SK-N-MC (cell line): ENCODE measurements at regions not wholly inside any gene's neighbourhood (a gene's known extent, or its start where the extent isn't known, plus 50 kb on each side); places are given as distances from the start of the nearest gene placed in this dataset.

Experiments used
- DNase-seq: peaks from one replicate; pipeline ENCODE4 v3.0.0-alpha.2; 2011; ENCODE audit warnings: low read depth, low spot score
- H3K27ac ChIP-seq: fragments of 200-600 bp; sonication (generic); 2 replicates; pipeline ENCODE4 v1.5.1; 2016; ENCODE audit warnings: mixed run types
- H3K36me3 ChIP-seq: fragments of 200-600 bp; sonication (generic); 2 replicates; pipeline ENCODE4 v1.6.1; 2017; ENCODE audit warnings: antibody characterized with exemption, low read length, mixed read lengths; ENCODE audit not compliant: insufficient read depth
- H3K4me3 ChIP-seq: fragments of 200-600 bp; sonication (generic); 2 replicates; pipeline ENCODE4 v1.5.1; 2016
- H3K9ac ChIP-seq: fragments of 200-600 bp; sonication (generic); 2 replicates; pipeline ENCODE4 v1.8.0; 2017; ENCODE audit warnings: mixed run types, mixed read lengths; ENCODE audit not compliant: insufficient read length
- H3K9me3 ChIP-seq: fragments of 200-600 bp; sonication (generic); 2 replicates; pipeline ENCODE4 v1.6.1; 2017; ENCODE audit warnings: low read depth, mild to moderate bottlenecking, antibody characterized with exemption, low read length, moderate library complexity, mixed read lengths
- EZH2 ChIP-seq: fragments of 200-600 bp; sonication (generic); IDR thresholded peaks from one replicate; pipeline ENCODE4 v1.6.1; 2017; ENCODE audit warnings: antibody characterized with exemption
- FOXP2 ChIP-seq: optimal IDR thresholded peaks from 2 replicates; pipeline ENCODE3; 2011; ENCODE audit warnings: mild to moderate bottlenecking, moderate library complexity; ENCODE audit not compliant: insufficient read depth; ENCODE audit errors: extremely low read length, control extremely low read depth
- POLR2AphosphoS5 ChIP-seq: IDR thresholded peaks from 2 replicates; pipeline ENCODE4 v1.6.1; 2012; ENCODE audit warnings: mild to moderate bottlenecking, low read depth, low read length, borderline replicate concordance

- DNase-seq: no peak
- Histone ChIP-seq H3K27ac (no peak overlapping the region), H3K9me3 (no peaks in the 10 kb centered on the region; the same call in 1 of the 2 replicates), H3K4me3 (no peak overlapping the region), H3K36me3 (no peaks in the 10 kb centered on the region), H3K9ac (no peak overlapping the region)
- no peak for TF ChIP-seq FOXP2
These were observed 421.5 kb downstream of the PTPRU start for GRCh38 chr1:29657816-29658215.

GRCh38 chr1:29655945-29656850 is 419.9 kb downstream of the PTPRU start:
- Histone ChIP-seq H3K9me3 (no peaks in the 10 kb centered on the region; the same call in 1 of the 2 replicates), H3K36me3 (no peaks in the 10 kb centered on the region), H3K4me3 (no peak overlapping the region), H3K9ac (no peak overlapping the region), H3K27ac (no peak overlapping the region)
- no peak for DNase-seq
- TF ChIP-seq FOXP2 (no peak), POLR2AphosphoS5 (no peak), EZH2 (no peak)

- H3K36me3 ChIP-seq: no peaks in the 10 kb centered on the region
- no peak for TF ChIP-seq EZH2
- no peak for TF ChIP-seq POLR2AphosphoS5
- no peak for TF ChIP-seq FOXP2
- no peak overlapping the region for H3K27ac ChIP-seq
- no peaks in the 10 kb centered on the region; the same call in 1 of the 2 replicates for H3K9me3 ChIP-seq
- H3K9ac ChIP-seq: no peak overlapping the region
- H3K4me3 ChIP-seq: no peak overlapping the region
- no peak for DNase-seq
These were observed 418.8 kb downstream of the PTPRU start for GRCh38 chr1:29655145-29655544.

- DNase-seq: no peak
- TF ChIP-seq FOXP2 (no peak), EZH2 (no peak)
- Histone ChIP-seq H3K9me3 (no peaks in the 10 kb centered on the region; the same call in 1 of the 2 replicates), H3K9ac (no peak overlapping the region), H3K4me3 (no peak overlapping the region), H3K36me3 (no peaks in the 10 kb centered on the region), H3K27ac (no peak overlapping the region)
These were observed 417.6 kb downstream of the PTPRU start for GRCh38 chr1:29653886-29654450.

DNA sequence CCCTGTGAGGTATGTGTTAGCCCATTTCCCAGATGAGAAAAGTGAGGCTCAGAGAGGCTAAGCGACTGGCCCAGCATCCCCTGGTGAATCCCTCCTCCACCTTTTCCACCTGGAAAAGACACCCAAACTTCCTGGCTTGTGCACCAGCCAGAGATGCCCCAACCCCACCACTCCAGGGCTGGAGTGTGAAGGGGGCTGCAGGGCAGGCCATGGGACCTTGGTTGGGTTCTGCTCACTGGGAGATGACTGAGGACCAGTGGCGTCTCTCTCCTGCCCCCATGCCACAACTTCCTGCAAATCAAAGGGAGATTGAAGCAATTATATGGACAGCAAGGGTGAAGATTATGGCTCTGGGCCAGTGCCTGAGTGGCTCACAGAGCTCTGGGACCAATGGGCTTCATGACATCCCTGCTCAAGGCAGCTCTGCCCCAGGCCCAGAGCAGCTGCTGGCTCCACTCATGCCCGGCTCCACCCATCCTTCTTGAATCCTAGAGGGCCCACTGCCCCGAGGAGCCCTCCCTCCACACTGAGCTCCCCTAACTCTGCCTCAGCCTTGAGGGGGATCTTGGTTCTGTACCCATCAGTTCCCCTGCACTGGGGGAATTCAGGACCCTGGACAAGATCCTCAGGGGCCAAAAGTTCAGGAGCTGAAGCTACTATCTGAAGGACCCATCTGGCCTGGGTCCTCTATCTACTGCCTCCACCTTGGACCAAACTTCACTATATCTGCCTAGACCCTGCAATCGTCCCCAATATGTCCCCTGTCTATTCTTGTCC is 416.9 kb downstream of the PTPRU start:
- Histone ChIP-seq H3K36me3 (no peaks in the 10 kb centered on the region), H3K9ac (no peak overlapping the region), H3K27ac (no peak overlapping the region), H3K9me3 (no peaks in the 10 kb centered on the region), H3K4me3 (no peak overlapping the region)
- no peak for DNase-seq
- TF ChIP-seq EZH2: no peak
- TF ChIP-seq POLR2AphosphoS5: no peak
- TF ChIP-seq FOXP2: no peak

DNA sequence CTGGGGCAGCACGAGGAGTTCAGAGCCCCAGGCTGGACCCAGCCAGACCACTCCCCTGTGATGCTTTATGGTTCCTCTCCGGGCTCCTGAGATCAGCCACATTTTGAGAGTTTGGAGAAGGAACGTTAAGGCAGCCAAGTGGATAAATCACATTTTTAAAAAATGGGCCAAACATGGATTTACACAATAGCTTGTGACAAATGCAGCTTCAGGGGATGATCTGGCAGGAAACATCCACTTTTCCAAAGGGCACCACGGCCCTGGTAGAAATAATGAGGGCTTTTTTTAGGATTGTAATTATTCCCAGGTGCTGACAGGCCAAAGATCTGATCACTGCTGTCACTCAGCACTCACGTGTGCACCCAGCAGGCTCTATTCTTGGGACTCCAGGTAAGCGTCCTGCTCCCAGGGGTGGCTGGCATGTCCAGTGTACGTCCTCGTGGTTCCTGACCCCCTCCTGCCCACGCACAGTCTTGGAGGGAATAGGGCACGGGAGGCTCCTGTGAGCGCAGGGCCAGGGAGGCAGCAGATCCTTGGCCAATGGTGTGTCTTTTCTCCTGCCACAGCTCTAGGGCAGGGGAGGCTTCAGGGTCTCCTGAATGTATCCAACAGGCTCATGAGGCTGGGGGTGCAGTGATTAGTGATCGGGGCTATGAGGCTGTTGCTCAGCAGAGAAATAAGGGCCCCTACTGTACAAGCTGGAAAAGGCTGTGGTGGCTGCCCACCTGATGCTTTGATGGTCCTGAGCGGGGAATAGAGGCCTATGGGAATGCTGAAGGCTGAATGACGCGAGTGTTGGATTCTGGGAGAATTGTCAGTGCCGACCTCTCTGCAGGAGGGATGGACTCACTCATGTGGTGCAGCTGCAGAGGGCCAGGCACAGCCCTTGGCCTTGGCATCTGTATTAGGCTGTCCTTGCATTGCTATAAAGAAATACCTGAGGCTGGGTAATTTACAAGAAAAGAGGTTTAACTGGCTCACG is 415.7 kb downstream of the PTPRU start:
- Histone ChIP-seq H3K4me3 (no peak overlapping the region), H3K9me3 (no peaks in the 10 kb centered on the region), H3K36me3 (no peaks in the 10 kb centered on the region), H3K27ac (no peak overlapping the region), H3K9ac (no peak overlapping the region)
- DNase-seq: no peak
- TF ChIP-seq POLR2AphosphoS5 (no peak), FOXP2 (no peak)

DNA sequence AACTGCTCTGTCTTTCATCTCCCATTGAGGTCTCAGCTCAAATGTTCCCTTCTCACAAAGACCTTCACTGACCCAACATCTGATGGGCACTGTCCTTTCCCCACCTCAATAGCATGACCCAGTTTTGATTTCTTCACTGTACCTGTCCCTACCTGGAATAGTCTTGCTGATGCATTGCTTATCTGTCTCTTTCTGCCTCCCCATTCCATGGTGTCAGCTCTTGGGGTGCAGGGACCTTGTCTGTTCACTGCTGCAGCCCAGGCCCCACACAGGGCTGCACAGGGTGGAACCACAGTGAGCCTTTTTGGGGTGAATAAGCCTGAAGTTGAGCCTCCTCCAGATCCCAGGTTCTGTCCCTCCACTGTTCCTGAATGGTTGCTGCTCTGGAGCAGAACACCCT is 414.9 kb downstream of the PTPRU start:
- no peak for DNase-seq
- H3K4me3 ChIP-seq: no peak overlapping the region
- no peak overlapping the region for H3K27ac ChIP-seq
- H3K36me3 ChIP-seq: no peaks in the 10 kb centered on the region
- no peak overlapping the region for H3K9ac ChIP-seq
- TF ChIP-seq EZH2 (no peak), POLR2AphosphoS5 (no peak), FOXP2 (no peak)
- no peaks in the 10 kb centered on the region for H3K9me3 ChIP-seq

GRCh38 chr1:29650476-29650875 is 414.2 kb downstream of the PTPRU start:
- no peak overlapping the region for H3K9ac ChIP-seq
- TF ChIP-seq FOXP2: no peak
- TF ChIP-seq EZH2: no peak
- no peak for TF ChIP-seq POLR2AphosphoS5
- no peak for DNase-seq
- no peak overlapping the region for H3K4me3 ChIP-seq
- no peaks in the 10 kb centered on the region for H3K9me3 ChIP-seq
- no peak overlapping the region for H3K27ac ChIP-seq
- H3K36me3 ChIP-seq: no peaks in the 10 kb centered on the region
